Stimulated activated CD4-positive, alpha-beta T cell treated with anti-CD3 and anti-CD28 coated beads, Interleukin-4, amount 100 ng/mL, for 1 hour (primary cell): ENCODE measurements at regions not wholly inside any gene's neighbourhood (a gene's known extent, or its start where the extent isn't known, plus 50 kb on each side); places are given as distances from the start of the nearest gene placed in this dataset.
A peak's percentile ranks its signal among the peaks of the same experiment; 100 is the strongest.
"Not testable (repeated sequence)": the region's sequence is repeated elsewhere in the genome, so short reads cannot be mapped to it uniquely, and the experiment has no call there.

Experiments
- DNase-seq: peaks from one replicate; pipeline ENCODE4 v3.0.0-alpha.2; 2020

GRCh38 chrX:78603908-78604307 lies 55.2 kb downstream of the RTL3 start:
- DNase-seq, result no peak

GRCh38 chrX:78595901-78596502 lies 63.1 kb downstream of the RTL3 start:
- DNase-seq, result no peak

- DNase-seq, result no peak
These were observed 65.4 kb downstream of the RTL3 start for GRCh38 chrX:78593701-78594100.

GRCh38 chrX:78592030-78592429 lies 67.1 kb downstream of the RTL3 start:
- no peak for DNase-seq

GRCh38 chrX:78574306-78574705 lies 84.8 kb downstream of the RTL3 start:
- DNase-seq, result no peak

GRCh38 chrX:78573630-78574029 lies 85.5 kb downstream of the RTL3 start:
- no peak for DNase-seq

GRCh38 chrX:78571849-78572248 lies 87.3 kb downstream of the RTL3 start:
- DNase-seq, result no peak

GRCh38 chrX:78555401-78555980 lies 103.6 kb downstream of the RTL3 start:
- no peak for DNase-seq

- DNase-seq, result not testable (repeated sequence)
These were observed 106.5 kb downstream of the RTL3 start for GRCh38 chrX:78552628-78553027.

- DNase-seq, result no peak
These were observed 111.1 kb downstream of the RTL3 start for GRCh38 chrX:78548012-78548411.

- DNase-seq, result no peak
These were observed 113.9 kb downstream of the RTL3 start for GRCh38 chrX:78545233-78545632.

- DNase-seq, result no peak
These were observed 115.8 kb downstream of the RTL3 start for GRCh38 chrX:78543281-78543680.

GRCh38 chrX:78540171-78540570 lies 119.0 kb downstream of the RTL3 start:
- DNase-seq, result no peak

- DNase-seq, result no peak
These were observed 124.9 kb downstream of the RTL3 start for GRCh38 chrX:78534221-78534620.

- no peak for DNase-seq
These were observed 126.8 kb downstream of the RTL3 start for GRCh38 chrX:78532363-78532762.

GRCh38 chrX:78527818-78528217 lies 131.3 kb downstream of the RTL3 start:
- DNase-seq, result no peak

- DNase-seq, result peak; percentile 5
These were observed 131.9 kb downstream of the RTL3 start for GRCh38 chrX:78527263-78527662.

GRCh38 chrX:78522601-78523000 lies 136.5 kb downstream of the RTL3 start:
- DNase-seq, result no peak

- peak; percentile 15 for DNase-seq
These were observed 142.0 kb downstream of the RTL3 start for GRCh38 chrX:78517124-78517523.

GRCh38 chrX:78514852-78515251 lies 144.3 kb downstream of the RTL3 start:
- DNase-seq, result no peak

- no peak for DNase-seq
These were observed 145.0 kb downstream of the RTL3 start for GRCh38 chrX:78513971-78514738.

- no peak for DNase-seq
These were observed 152.9 kb downstream of the RTL3 start for GRCh38 chrX:78506248-78506647.

- DNase-seq, result no peak
These were observed 162.6 kb downstream of the RTL3 start for GRCh38 chrX:78496483-78496882.

- no peak for DNase-seq
These were observed 165.8 kb upstream of the CYSLTR1 start for GRCh38 chrX:78493180-78493579.
